Osteoblast (primary cell): ENCODE measurements at regions not wholly inside any gene's neighbourhood (a gene's known extent, or its start where the extent isn't known, plus 50 kb on each side); places are given as distances from the start of the nearest gene placed in this dataset.

Experiments
- DNase-seq: peaks from one replicate; pipeline ENCODE4 v3.0.0; 2011; ENCODE audit warnings: low spot score, mixed read lengths; ENCODE audit not compliant: insufficient read length; ENCODE audit errors: missing footprints
- H2AFZ ChIP-seq: 2 replicates; pipeline ENCODE4 v1.6.0; 2011; ENCODE audit warnings: mild to moderate bottlenecking, low read length
- H3K27ac ChIP-seq: 2 replicates; pipeline ENCODE4 v1.5.1; 2011; ENCODE audit warnings: mild to moderate bottlenecking, low read depth, low read length, moderate library complexity
- H3K27me3 ChIP-seq: 2 replicates; pipeline ENCODE4 v1.6.0; 2012; ENCODE audit warnings: mild to moderate bottlenecking, control low read depth, inconsistent platforms, low read length, moderate library complexity; ENCODE audit not compliant: insufficient read depth
- H3K36me3 ChIP-seq: 2 replicates; pipeline ENCODE4 v1.5.1; 2011; ENCODE audit warnings: mild to moderate bottlenecking, low read length, control low read depth, moderate library complexity; ENCODE audit not compliant: insufficient read depth
- H3K4me1 ChIP-seq: 2 replicates; pipeline ENCODE4 v1.5.1; 2011; ENCODE audit warnings: mild to moderate bottlenecking, low read length, control low read depth, moderate library complexity; ENCODE audit not compliant: insufficient read depth
- H3K4me2 ChIP-seq: 2 replicates; pipeline ENCODE4 v1.6.0; 2011; ENCODE audit warnings: mild to moderate bottlenecking, low read length; ENCODE audit not compliant: insufficient read depth
- H3K4me3 ChIP-seq: fragments of 200-600 bp; sonication (generic); 3 replicates; pipeline ENCODE4 v1.5.1; 2012; ENCODE audit warnings: mild to moderate bottlenecking, low read length, inconsistent platforms; ENCODE audit not compliant: insufficient read depth
- H3K79me2 ChIP-seq: 2 replicates; pipeline ENCODE4 v1.6.0; 2012; ENCODE audit warnings: mild to moderate bottlenecking, low read length, control low read depth, inconsistent platforms; ENCODE audit not compliant: insufficient read depth
- H3K9me3 ChIP-seq: 2 replicates; pipeline ENCODE4 v1.5.1; 2011; ENCODE audit warnings: low read depth, low read length, control low read depth
- H4K20me1 ChIP-seq: 2 replicates; pipeline ENCODE4 v1.6.0; 2012; ENCODE audit warnings: mild to moderate bottlenecking, low read length, control low read depth; ENCODE audit not compliant: insufficient read depth
- CTCF ChIP-seq: IDR thresholded peaks from 2 replicates; pipeline ENCODE4 v1.5.1; 2011; ENCODE audit warnings: mild to moderate bottlenecking, low read depth, low read length, moderate library complexity; ENCODE audit errors: extremely low read depth

- Histone ChIP-seq H3K27me3 (peaks cover 3% of the 10 kb centered on the region), H3K4me1 (no peaks in the 10 kb centered on the region), H3K4me3 (no peak overlapping the region), H3K9me3 (no peaks in the 10 kb centered on the region), H3K4me2 (no peak overlapping the region), H3K36me3 (no peaks in the 10 kb centered on the region), H2AFZ (no peak overlapping the region), H4K20me1 (no peaks in the 10 kb centered on the region), H3K79me2 (no peaks in the 10 kb centered on the region), H3K27ac (no peak overlapping the region)
- DNase-seq = no peak
- TF ChIP-seq CTCF = no peak
These were observed 174.3 kb downstream of the KLF13 start for GRCh38 chr15:31500766-31501449.

GRCh38 chr15:31501536-31502157 lies 175.0 kb downstream of the KLF13 start:
- TF ChIP-seq CTCF = no peak
- Histone ChIP-seq H3K27me3 (peaks cover 7% of the 10 kb centered on the region), H3K4me1 (no peaks in the 10 kb centered on the region), H3K79me2 (no peaks in the 10 kb centered on the region), H3K4me3 (no peak overlapping the region), H3K9me3 (no peaks in the 10 kb centered on the region), H3K36me3 (no peaks in the 10 kb centered on the region), H4K20me1 (no peaks in the 10 kb centered on the region), H3K4me2 (no peak overlapping the region), H3K27ac (no peak overlapping the region), H2AFZ (no peak overlapping the region)
- DNase-seq = no peak

GRCh38 chr15:31502541-31503229 lies 176.1 kb downstream of the KLF13 start:
- TF ChIP-seq CTCF = no peak
- H3K4me3 ChIP-seq = no peak overlapping the region
- no peaks in the 10 kb centered on the region for H4K20me1 ChIP-seq
- H3K4me1 ChIP-seq = no peaks in the 10 kb centered on the region
- H3K9me3 ChIP-seq = no peaks in the 10 kb centered on the region
- H3K36me3 ChIP-seq = no peaks in the 10 kb centered on the region
- H3K27me3 ChIP-seq = peaks cover 8% of the 10 kb centered on the region
- H3K79me2 ChIP-seq = no peaks in the 10 kb centered on the region
- no peak overlapping the region for H2AFZ ChIP-seq
- H3K27ac ChIP-seq = no peak overlapping the region
- no peak overlapping the region for H3K4me2 ChIP-seq
- no peak for DNase-seq

- Histone ChIP-seq H4K20me1 (no peaks in the 10 kb centered on the region), H3K27me3 (peaks cover 8% of the 10 kb centered on the region), H3K4me1 (no peaks in the 10 kb centered on the region), H3K4me3 (no peak overlapping the region), H2AFZ (no peak overlapping the region), H3K36me3 (no peaks in the 10 kb centered on the region), H3K4me2 (no peak overlapping the region), H3K27ac (no peak overlapping the region), H3K79me2 (no peaks in the 10 kb centered on the region), H3K9me3 (no peaks in the 10 kb centered on the region)
- TF ChIP-seq CTCF = no peak
- DNase-seq = no peak
These were observed 176.6 kb downstream of the KLF13 start for GRCh38 chr15:31503256-31503655.
